ENCODE measurements at regions not wholly inside any gene's neighbourhood (a gene's known extent, or its start where the extent isn't known, plus 50 kb on each side); places are given as distances from the start of the nearest gene placed in this dataset.

DNA sequence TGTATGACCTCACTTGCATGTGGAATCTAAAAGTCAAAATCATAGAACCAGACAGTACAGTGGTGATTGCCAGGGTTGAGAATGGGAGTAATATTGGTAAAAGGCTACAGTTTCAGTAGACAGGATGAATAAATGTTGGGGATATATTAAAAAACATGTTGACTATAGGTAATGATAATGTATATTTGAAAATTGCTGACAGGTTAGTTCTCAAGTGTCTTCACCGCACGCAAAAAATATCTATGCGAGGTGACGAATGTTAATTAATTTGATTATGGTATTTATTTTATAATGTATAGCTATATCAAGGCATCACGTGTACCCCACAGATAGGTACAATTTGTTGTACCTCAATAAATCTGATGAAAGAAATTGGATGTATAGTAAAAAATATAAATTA is 909.6 kb upstream of the NDST4 start:
- Histone ChIP-seq H3K4me3 (ENCODE audit: low read depth, low read length) (no peak overlapping the region), H3K27ac (no peak overlapping the region), H3K27me3 (replicated peaks) (no peaks in the 10 kb centered on the region), H3K36me3 (replicated peaks) (no peaks in the 10 kb centered on the region)
- DNase-seq: no peak
- in situ Hi-C loops (cut with HindIII; ENCODE audit: low pct_ligation_motif_present, low sequenced_read_pairs): no loop called here
- TF ChIP-seq, protein P1, sequence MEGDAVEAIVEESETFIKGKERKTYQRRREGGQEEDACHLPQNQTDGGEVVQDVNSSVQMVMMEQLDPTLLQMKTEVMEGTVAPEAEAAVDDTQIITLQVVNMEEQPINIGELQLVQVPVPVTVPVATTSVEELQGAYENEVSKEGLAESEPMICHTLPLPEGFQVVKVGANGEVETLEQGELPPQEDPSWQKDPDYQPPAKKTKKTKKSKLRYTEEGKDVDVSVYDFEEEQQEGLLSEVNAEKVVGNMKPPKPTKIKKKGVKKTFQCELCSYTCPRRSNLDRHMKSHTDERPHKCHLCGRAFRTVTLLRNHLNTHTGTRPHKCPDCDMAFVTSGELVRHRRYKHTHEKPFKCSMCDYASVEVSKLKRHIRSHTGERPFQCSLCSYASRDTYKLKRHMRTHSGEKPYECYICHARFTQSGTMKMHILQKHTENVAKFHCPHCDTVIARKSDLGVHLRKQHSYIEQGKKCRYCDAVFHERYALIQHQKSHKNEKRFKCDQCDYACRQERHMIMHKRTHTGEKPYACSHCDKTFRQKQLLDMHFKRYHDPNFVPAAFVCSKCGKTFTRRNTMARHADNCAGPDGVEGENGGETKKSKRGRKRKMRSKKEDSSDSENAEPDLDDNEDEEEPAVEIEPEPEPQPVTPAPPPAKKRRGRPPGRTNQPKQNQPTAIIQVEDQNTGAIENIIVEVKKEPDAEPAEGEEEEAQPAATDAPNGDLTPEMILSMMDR (IDR thresholded peaks at IDR 0.05; ENCODE audit: low read depth, low read length, missing control alignments): no peak

DNA sequence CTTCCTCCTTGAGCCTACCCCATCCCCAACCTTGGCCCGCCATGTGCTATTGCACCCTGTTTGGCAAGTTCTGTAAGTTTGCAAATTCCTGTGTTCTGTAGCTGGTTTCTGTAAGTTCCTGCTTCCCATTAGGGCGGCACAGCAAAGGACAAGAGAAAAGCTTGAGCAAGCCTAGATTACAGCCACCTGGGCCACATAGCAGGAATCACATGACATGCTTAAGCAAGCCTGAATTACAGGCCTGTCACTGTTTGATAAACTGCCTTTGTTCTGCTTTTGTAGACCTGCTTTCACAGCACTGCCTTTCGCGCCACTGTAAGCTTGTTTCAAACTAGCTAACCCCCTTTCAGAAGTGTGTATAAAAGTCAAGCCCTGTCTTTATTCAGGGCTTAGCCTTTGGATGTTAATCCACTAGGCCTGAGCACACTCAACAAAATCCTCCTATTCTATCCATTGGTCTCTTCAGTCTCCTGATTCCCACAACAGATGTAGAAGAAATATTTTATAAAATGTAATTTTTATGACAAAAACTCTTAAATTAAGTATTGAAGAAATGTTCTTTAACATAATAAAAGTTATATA is 906.8 kb upstream of the NDST4 start:
- in situ Hi-C loops (cut with HindIII; ENCODE audit: low pct_ligation_motif_present, low sequenced_read_pairs): no loop called here
- H3K27me3 ChIP-seq (replicated peaks): no peaks in the 10 kb centered on the region

DNA sequence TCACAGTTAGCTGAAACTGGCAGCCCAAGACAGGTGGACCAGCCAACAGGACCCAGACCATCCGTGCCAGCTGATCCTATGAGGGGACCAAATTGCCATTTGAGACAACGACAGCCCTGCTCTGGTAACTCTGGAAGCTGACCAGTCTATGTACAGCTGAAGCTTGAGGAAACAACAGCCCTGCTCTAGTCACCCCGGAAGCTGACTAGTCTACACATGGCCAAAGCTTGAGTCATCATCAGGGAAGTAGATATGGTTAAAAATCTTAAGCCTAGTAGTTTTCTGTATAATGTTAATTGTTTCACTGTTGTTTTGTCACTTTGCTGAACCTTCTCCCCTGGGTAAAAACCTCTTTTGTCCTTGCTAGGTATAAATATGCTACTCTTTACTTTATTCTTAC is 905.4 kb upstream of the NDST4 start:
- TF ChIP-seq, protein P1 (IDR thresholded peaks at IDR 0.05; ENCODE audit: low read depth, low read length, missing control alignments): no peak
- H3K27ac ChIP-seq: no peak overlapping the region
- no peak for DNase-seq
- H3K27me3 ChIP-seq (replicated peaks): no peaks in the 10 kb centered on the region
- in situ Hi-C loops (cut with HindIII; ENCODE audit: low pct_ligation_motif_present, low sequenced_read_pairs): no loop called here
- H3K36me3 ChIP-seq (replicated peaks): no peaks in the 10 kb centered on the region
- H3K4me3 ChIP-seq (ENCODE audit: low read depth, low read length): no peak overlapping the region

More for the DNA sequence above, 906.8 kb upstream of the NDST4 start:
- H3K36me3 ChIP-seq (replicated peaks): no peaks in the 10 kb centered on the region
- TF ChIP-seq, protein P1 (IDR thresholded peaks at IDR 0.05; ENCODE audit: low read depth, low read length, missing control alignments): no peak
- no peak overlapping the region for H3K4me3 ChIP-seq (ENCODE audit: low read depth, low read length)
- DNase-seq: no peak
- H3K27ac ChIP-seq: no peak overlapping the region

DNA sequence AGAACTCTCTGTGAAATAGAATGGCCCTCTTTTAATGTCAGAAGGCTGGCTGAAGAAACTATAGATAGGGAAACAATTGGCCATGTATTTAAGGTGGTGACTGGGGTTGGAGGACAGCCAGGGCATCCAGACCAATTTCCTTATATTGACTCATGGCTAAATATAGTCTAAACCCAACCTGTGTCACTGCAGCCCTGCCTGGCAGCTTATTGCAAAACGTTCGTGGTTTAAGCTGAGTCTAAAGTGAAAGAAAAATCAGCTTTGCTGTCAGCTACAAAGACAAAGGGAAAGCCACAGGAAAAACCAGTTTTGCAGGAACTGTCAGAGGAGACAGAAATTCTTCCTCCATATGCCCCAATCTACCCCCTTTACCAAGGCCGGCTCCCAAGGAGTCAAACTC is 902.8 kb upstream of the NDST4 start:
- no peak overlapping the region for H3K27ac ChIP-seq
- DNase-seq: peak; percentile 42
- H3K36me3 ChIP-seq (replicated peaks): no peaks in the 10 kb centered on the region
- H3K27me3 ChIP-seq (replicated peaks): no peaks in the 10 kb centered on the region
- in situ Hi-C loops (cut with HindIII; ENCODE audit: low pct_ligation_motif_present, low sequenced_read_pairs): no loop called here
- TF ChIP-seq, protein P1 (IDR thresholded peaks at IDR 0.05; ENCODE audit: low read depth, low read length, missing control alignments): no peak
- peak overlapping the region; percentile 15 for H3K4me3 ChIP-seq (ENCODE audit: low read depth, low read length)

DNA sequence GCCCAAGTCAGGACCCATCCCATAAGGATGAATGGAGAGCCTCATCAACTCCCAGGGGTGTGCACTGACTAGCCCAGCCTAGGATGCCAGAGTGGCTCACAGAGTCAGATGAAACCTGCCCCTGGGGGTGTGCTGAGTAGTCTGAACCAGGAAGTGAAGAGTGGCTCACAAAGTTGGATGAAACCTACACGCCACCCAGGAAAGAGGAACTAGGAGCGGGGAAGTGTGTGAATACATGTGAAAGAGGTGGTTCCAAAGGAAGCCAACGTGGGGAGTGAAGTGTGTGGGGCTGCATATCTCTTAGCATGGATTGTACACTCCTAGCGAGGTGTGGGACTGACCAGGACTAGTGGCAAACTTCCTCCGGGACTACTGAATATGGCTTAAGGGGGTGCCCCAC is 902.1 kb upstream of the NDST4 start:
- in situ Hi-C loops (cut with HindIII; ENCODE audit: low pct_ligation_motif_present, low sequenced_read_pairs): no loop called here
- no peak for DNase-seq
- H3K4me3 ChIP-seq (ENCODE audit: low read depth, low read length): no peak overlapping the region
- no peaks in the 10 kb centered on the region for H3K36me3 ChIP-seq (replicated peaks)
- TF ChIP-seq, protein P1 (IDR thresholded peaks at IDR 0.05; ENCODE audit: low read depth, low read length, missing control alignments): no peak
- H3K27me3 ChIP-seq (replicated peaks): no peaks in the 10 kb centered on the region
- H3K27ac ChIP-seq: no peak overlapping the region

DNA sequence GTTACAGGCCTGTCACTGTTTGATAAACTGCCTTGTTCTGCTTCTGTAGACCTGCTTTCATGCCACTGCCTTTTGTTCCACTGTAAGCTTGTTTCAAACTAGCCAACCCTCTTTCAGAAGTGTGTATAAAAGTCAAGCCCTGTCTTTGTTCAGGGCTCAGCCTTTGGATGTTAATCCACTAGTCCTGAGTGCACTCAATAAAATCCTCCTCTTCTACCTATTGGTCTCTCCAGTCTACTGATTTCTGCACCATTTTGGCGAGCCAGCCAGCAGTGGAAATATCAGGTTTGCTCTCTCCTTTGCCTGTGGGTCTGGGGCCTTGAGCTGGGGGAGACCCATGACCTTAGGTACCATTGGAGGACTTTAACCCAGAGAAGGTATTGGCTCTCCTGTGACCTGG is 901.6 kb upstream of the NDST4 start:
- in situ Hi-C loops (cut with HindIII; ENCODE audit: low pct_ligation_motif_present, low sequenced_read_pairs): no loop called here
- TF ChIP-seq, protein P1 (IDR thresholded peaks at IDR 0.05; ENCODE audit: low read depth, low read length, missing control alignments): no peak
- DNase-seq: no peak
- no peaks in the 10 kb centered on the region for H3K27me3 ChIP-seq (replicated peaks)
- H3K36me3 ChIP-seq (replicated peaks): no peaks in the 10 kb centered on the region
- no peak overlapping the region for H3K27ac ChIP-seq
- no peak overlapping the region for H3K4me3 ChIP-seq (ENCODE audit: low read depth, low read length)

Data from brain microvascular endothelial cell (primary cell).